Activated CD4-positive, alpha-beta T cell treated with anti-CD3 and anti-CD28 coated beads, Interleukin-2, amount 10 ng/mL, durations not matched to agents 7 days and 5 days (primary cell): ENCODE measurements at regions not wholly inside any gene's neighbourhood (a gene's known extent, or its start where the extent isn't known, plus 50 kb on each side); places are given as distances from the start of the nearest gene placed in this dataset.
A peak's percentile ranks its signal among the peaks of the same experiment; 100 is the strongest.

ENCODE experiments used
- CTCF ChIA-PET: fragments of 350-600 bp; sonication (Branson Sonifier 250); formaldehyde crosslinking; loops from one replicate; lab custom pipeline; 2021; ENCODE audit warnings: antibody characterized with exemption; lab: Charles Lee
- POLR2A ChIA-PET: fragments of 350-600 bp; sonication (Branson Sonifier 250); formaldehyde crosslinking; loops from one replicate; lab custom pipeline; 2021; ENCODE audit warnings: antibody characterized with exemption; lab: Charles Lee
- DNase-seq: peaks from one replicate; pipeline ENCODE4 v3.0.0-alpha.2; 2020
- H3K27ac Mint-ChIP-seq: one replicate; pipeline ENCODE4 v1.8.0; 2021; ENCODE audit warnings: mild to moderate bottlenecking, moderate library complexity, mixed read lengths
- H3K27me3 Mint-ChIP-seq: one replicate; pipeline ENCODE4 v1.8.0; 2021; ENCODE audit warnings: mixed read lengths
- H3K36me3 Mint-ChIP-seq: one replicate; pipeline ENCODE4 v1.8.0; 2021; ENCODE audit warnings: low read depth, mixed read lengths
- H3K4me1 Mint-ChIP-seq: one replicate; pipeline ENCODE4 v1.8.0; 2021; ENCODE audit warnings: mixed read lengths
- H3K4me3 Mint-ChIP-seq: one replicate; pipeline ENCODE4 v1.8.0; 2021; ENCODE audit warnings: mild to moderate bottlenecking, moderate library complexity, mixed read lengths
- H3K9me3 Mint-ChIP-seq: one replicate; pipeline ENCODE4 v1.8.0; 2021; ENCODE audit warnings: mixed read lengths

DNA sequence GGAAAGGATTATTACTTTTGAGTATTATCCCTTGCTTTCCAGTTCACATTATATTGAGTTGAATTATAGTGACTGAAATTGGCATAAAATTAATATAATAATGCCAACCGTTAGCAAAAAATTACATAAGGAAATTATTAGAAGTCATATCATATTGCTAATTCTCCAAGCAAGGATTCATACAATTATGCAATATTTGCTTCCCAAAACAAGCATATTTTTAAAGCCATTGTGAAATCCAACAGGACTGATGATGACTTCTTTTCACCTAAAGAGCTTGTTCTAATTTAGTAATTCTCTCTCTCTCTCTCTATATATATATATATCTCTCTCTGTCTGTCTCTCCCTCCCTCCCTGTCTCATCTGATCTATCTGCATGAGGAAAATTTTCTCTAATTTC lies 283.5 kb downstream of the DSEL start:
- ChIA-PET POLR2A (no interaction called here), CTCF (no interaction called here)
- H3K27ac Mint-ChIP-seq: no peak overlapping the region
- DNase-seq: no peak
- H3K4me1 Mint-ChIP-seq: no peaks in the 10 kb centered on the region
- H3K9me3 Mint-ChIP-seq: no peaks in the 10 kb centered on the region
- H3K36me3 Mint-ChIP-seq: no peaks in the 10 kb centered on the region
- peaks cover 3% of the 10 kb centered on the region for H3K27me3 Mint-ChIP-seq
- no peak overlapping the region for H3K4me3 Mint-ChIP-seq

GRCh38 chr18:67232406-67232805 lies 284.1 kb downstream of the DSEL start:
- Mint-ChIP-seq H3K9me3 (no peaks in the 10 kb centered on the region), H3K36me3 (no peaks in the 10 kb centered on the region), H3K4me1 (no peaks in the 10 kb centered on the region), H3K27ac (no peak overlapping the region), H3K27me3 (peaks cover 3% of the 10 kb centered on the region), H3K4me3 (no peak overlapping the region)
- CTCF ChIA-PET: no interaction called here
- POLR2A ChIA-PET: no interaction called here
- DNase-seq: no peak

- Mint-ChIP-seq H3K9me3 (no peaks in the 10 kb centered on the region), H3K4me3 (no peak overlapping the region), H3K27me3 (peaks cover 2% of the 10 kb centered on the region), H3K27ac (no peak overlapping the region), H3K36me3 (no peaks in the 10 kb centered on the region), H3K4me1 (no peaks in the 10 kb centered on the region)
- DNase-seq: no peak
- ChIA-PET POLR2A (no interaction called here), CTCF (no interaction called here)
Observed at GRCh38 chr18:67222887-67223286, 293.6 kb downstream of the DSEL start.

DNA sequence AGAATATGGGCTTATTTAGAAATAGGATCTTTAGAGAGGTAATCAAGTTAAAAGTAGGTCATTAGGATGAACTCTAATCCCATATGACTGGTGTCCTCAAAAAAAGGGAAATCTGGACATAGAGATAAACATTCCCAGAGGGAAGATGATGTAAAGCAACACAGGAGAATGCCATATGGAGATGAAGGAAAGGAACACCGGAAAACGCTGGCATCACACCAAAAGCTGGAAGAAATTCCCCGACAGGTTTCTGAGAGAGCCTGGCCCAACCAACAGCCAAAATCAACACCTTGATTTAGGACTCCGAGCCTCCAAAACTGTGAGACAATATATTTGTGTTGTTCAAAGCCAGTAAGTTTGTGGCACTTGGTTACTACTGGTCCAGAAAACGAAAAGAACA lies 296.7 kb downstream of the DSEL start:
- no peaks in the 10 kb centered on the region for H3K9me3 Mint-ChIP-seq
- H3K4me1 Mint-ChIP-seq: no peaks in the 10 kb centered on the region
- ChIA-PET CTCF (no interaction called here), POLR2A (no interaction called here)
- no peak overlapping the region for H3K4me3 Mint-ChIP-seq
- no peak overlapping the region for H3K27ac Mint-ChIP-seq
- DNase-seq: no peak
- no peaks in the 10 kb centered on the region for H3K36me3 Mint-ChIP-seq
- peaks cover 3% of the 10 kb centered on the region for H3K27me3 Mint-ChIP-seq

- no peak overlapping the region for H3K27ac Mint-ChIP-seq
- no peak overlapping the region for H3K4me3 Mint-ChIP-seq
- POLR2A ChIA-PET: no interaction called here
- H3K9me3 Mint-ChIP-seq: no peaks in the 10 kb centered on the region
- DNase-seq: no peak
- no peaks in the 10 kb centered on the region for H3K4me1 Mint-ChIP-seq
- no peaks in the 10 kb centered on the region for H3K36me3 Mint-ChIP-seq
- CTCF ChIA-PET: interaction anchor here (0.6 kb wide), 2 partner anchors 255 to 1722 kb away, joined by 3 read pairs; no protein-coding TSS in a partner anchor
- H3K27me3 Mint-ChIP-seq: peaks cover 2% of the 10 kb centered on the region
Observed at GRCh38 chr18:67218556-67218955, 298.0 kb downstream of the DSEL start.

DNA sequence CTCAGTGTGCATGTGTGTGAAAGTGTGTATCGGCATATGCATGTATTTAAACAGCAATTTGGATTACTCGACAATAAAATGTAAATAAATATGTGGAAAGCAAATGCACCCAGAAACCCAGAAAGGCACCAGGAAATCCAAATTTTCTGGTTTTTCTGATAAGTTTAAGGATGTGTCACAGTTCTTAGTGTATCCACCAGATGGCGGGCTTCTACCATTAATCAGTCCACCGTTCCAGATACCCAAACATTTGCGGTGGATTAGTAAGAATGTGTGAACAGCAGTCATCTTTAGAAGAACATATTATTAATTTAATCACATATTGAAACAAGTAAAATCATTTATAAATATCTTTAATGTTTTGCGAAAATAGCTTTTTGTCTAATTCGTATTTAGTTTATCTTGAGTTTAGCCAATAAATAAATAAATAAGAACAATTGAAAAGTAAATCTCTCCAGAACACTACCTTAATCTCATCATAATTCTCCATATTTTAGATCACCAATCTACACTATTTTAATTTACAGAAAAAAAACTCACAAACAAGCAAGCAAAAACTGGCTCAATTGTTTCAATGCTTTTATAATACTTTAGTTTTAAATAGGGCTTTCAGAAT lies 298.9 kb downstream of the DSEL start:
- POLR2A ChIA-PET: no interaction called here
- H3K4me3 Mint-ChIP-seq: no peak overlapping the region
- H3K9me3 Mint-ChIP-seq: no peaks in the 10 kb centered on the region
- peak; percentile 66 for DNase-seq
- H3K36me3 Mint-ChIP-seq: no peaks in the 10 kb centered on the region
- H3K27ac Mint-ChIP-seq: no peak overlapping the region
- H3K4me1 Mint-ChIP-seq: no peaks in the 10 kb centered on the region
- CTCF ChIA-PET: no interaction called here
- H3K27me3 Mint-ChIP-seq: peaks cover 2% of the 10 kb centered on the region

GRCh38 chr18:67216846-67217245 lies 299.7 kb downstream of the DSEL start:
- ChIA-PET POLR2A (no interaction called here), CTCF (no interaction called here)
- H3K9me3 Mint-ChIP-seq: no peaks in the 10 kb centered on the region
- H3K4me3 Mint-ChIP-seq: no peak overlapping the region
- H3K27me3 Mint-ChIP-seq: peaks cover 2% of the 10 kb centered on the region
- H3K27ac Mint-ChIP-seq: no peak overlapping the region
- DNase-seq: no peak
- H3K4me1 Mint-ChIP-seq: no peaks in the 10 kb centered on the region
- no peaks in the 10 kb centered on the region for H3K36me3 Mint-ChIP-seq

DNA sequence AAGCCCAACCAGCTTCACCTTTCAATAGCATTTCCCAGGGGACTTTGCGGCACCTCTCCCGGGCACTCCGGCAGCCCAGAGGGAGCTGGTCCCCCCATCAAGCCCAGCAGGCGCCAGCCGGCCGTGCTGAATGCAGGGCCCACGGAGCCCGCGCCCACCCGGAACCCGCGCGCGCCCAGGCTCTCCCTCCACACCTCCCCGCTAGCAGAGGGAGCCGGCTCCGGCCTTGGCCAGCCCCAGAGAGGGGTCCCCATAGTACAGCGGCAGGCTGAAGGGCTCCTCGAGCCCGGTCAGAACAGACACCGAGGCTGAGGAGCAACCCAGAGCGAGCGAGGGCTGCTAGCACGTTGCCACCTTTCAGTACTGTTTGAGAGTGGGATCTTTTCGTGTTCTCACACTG lies 300.8 kb downstream of the DSEL start:
- Mint-ChIP-seq H3K27ac (no peak overlapping the region), H3K4me3 (no peak overlapping the region), H3K27me3 (peaks cover 2% of the 10 kb centered on the region), H3K4me1 (no peaks in the 10 kb centered on the region), H3K9me3 (no peaks in the 10 kb centered on the region), H3K36me3 (no peaks in the 10 kb centered on the region)
- DNase-seq: no peak
- CTCF ChIA-PET: no interaction called here
- POLR2A ChIA-PET: no interaction called here

GRCh38 chr18:67211646-67212045 lies 304.9 kb downstream of the DSEL start:
- Mint-ChIP-seq H3K4me1 (no peaks in the 10 kb centered on the region), H3K36me3 (no peaks in the 10 kb centered on the region), H3K4me3 (no peak overlapping the region), H3K9me3 (no peaks in the 10 kb centered on the region), H3K27ac (no peak overlapping the region), H3K27me3 (no peaks in the 10 kb centered on the region)
- CTCF ChIA-PET: no interaction called here
- POLR2A ChIA-PET: no interaction called here
- DNase-seq: no peak

GRCh38 chr18:67200665-67201064 lies 315.9 kb downstream of the DSEL start:
- POLR2A ChIA-PET: no interaction called here
- Mint-ChIP-seq H3K4me3 (no peak overlapping the region), H3K36me3 (no peaks in the 10 kb centered on the region), H3K4me1 (no peaks in the 10 kb centered on the region), H3K9me3 (no peaks in the 10 kb centered on the region), H3K27me3 (no peaks in the 10 kb centered on the region), H3K27ac (no peak overlapping the region)
- CTCF ChIA-PET: no interaction called here
- no peak for DNase-seq

DNA sequence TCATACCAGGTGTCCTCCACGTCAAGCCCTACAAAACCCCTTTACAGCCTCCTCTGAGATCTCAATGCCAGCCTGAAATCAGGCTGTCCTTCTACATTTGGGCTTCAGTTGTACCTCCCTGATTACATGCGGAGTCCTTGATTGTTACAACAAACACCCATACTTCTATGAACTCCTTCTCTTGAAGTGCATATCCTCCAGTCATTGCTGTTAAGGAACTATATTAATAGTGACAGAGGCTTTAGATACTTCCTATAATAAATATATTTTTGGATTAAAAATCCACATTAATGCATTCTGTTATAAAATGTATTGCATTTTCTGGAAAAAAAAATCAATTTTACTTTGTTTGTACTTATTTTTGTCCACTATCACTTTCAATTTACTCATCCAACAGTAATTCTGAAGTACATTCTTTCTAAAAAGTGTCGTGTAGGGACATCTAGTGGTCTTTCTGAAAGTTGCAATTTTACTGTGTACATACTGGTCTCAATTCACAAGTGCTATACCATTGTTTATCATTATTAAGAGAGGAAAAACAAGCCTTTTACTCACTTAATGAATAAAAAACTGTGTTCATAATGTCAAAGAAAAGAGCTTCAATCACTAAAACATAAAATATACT lies 316.4 kb downstream of the DSEL start:
- peak; percentile 18 for DNase-seq
- CTCF ChIA-PET: no interaction called here
- Mint-ChIP-seq H3K4me1 (no peaks in the 10 kb centered on the region), H3K27ac (no peak overlapping the region), H3K9me3 (no peaks in the 10 kb centered on the region), H3K36me3 (no peaks in the 10 kb centered on the region), H3K27me3 (no peaks in the 10 kb centered on the region), H3K4me3 (no peak overlapping the region)
- POLR2A ChIA-PET: no interaction called here

DNA sequence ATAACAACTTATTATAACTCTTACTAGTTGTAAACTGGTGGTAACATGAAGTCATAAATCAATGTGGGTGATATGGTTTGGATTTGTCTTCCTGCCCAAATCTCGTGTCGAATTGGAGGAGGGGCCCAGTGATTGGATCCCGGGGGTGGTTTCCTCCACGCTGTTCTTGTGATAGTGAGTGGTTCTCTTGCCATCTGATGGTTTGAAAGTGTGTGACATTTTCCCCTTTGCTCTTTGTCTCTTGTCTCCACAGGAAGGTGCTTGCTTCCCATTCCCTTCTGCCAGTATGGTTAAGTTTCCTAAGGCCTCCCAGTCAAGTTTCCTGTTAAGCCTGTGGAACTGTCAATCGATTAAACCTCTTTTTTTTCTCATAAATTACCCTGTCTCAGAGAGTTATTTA lies 321.6 kb downstream of the DSEL start:
- no peaks in the 10 kb centered on the region for H3K36me3 Mint-ChIP-seq
- H3K27me3 Mint-ChIP-seq: no peaks in the 10 kb centered on the region
- ChIA-PET CTCF (no interaction called here), POLR2A (no interaction called here)
- no peaks in the 10 kb centered on the region for H3K4me1 Mint-ChIP-seq
- no peaks in the 10 kb centered on the region for H3K9me3 Mint-ChIP-seq
- H3K4me3 Mint-ChIP-seq: no peak overlapping the region
- DNase-seq: no peak
- H3K27ac Mint-ChIP-seq: no peak overlapping the region

DNA sequence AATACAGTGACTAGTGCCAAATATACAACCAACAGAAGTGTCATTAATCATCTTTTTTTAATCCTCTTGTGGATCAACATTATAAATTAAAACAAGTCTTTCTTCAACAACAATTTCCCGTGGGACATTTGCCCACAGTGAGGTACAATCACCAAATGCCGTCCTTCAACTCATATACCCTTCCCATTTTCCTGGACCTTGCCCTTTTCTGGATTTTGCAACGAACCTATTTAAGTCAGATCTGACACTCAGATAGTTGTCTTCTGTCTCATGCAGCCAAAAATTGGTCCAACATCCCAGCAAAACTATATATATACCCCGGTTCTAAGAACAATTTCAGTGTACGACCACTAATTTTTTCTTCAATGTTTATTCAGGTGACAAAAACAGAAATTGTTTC lies 324.0 kb downstream of the DSEL start:
- H3K4me3 Mint-ChIP-seq: no peak overlapping the region
- no peak overlapping the region for H3K27ac Mint-ChIP-seq
- H3K36me3 Mint-ChIP-seq: no peaks in the 10 kb centered on the region
- H3K9me3 Mint-ChIP-seq: no peaks in the 10 kb centered on the region
- ChIA-PET CTCF (no interaction called here), POLR2A (no interaction called here)
- no peaks in the 10 kb centered on the region for H3K4me1 Mint-ChIP-seq
- H3K27me3 Mint-ChIP-seq: no peaks in the 10 kb centered on the region
- no peak for DNase-seq

DNA sequence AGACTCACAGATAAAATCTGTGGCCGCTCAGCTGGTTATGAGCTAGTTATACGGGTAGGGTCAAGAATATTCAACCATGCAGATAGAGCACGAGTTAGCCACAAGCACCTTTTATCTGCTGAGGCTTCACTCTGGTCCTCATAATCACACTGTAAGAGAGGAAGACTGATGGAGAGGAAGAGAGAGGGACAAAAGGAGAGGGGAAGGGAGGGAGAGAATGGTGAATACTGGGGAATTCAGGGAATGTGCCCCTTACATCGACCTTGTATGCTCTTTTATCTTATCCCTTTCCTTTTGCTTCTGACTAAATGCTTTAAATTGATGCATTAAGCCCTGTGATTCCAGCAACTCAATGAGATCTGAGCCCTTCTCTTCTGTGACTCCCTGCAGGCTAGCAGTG lies 333.1 kb downstream of the DSEL start:
- H3K27ac Mint-ChIP-seq: no peak overlapping the region
- H3K4me1 Mint-ChIP-seq: no peaks in the 10 kb centered on the region
- H3K9me3 Mint-ChIP-seq: no peaks in the 10 kb centered on the region
- H3K4me3 Mint-ChIP-seq: no peak overlapping the region
- no peak for DNase-seq
- H3K36me3 Mint-ChIP-seq: no peaks in the 10 kb centered on the region
- POLR2A ChIA-PET: no interaction called here
- H3K27me3 Mint-ChIP-seq: no peaks in the 10 kb centered on the region
- CTCF ChIA-PET: no interaction called here
